Fibroblast of skin of left biceps (primary cell): ENCODE measurements at regions not wholly inside any gene's neighbourhood (a gene's known extent, or its start where the extent isn't known, plus 50 kb on each side); places are given as distances from the start of the nearest gene placed in this dataset.

ENCODE experiments used
- DNase-seq, 2 experiments: peaks; one replicate each; pipeline ENCODE4 v3.0.0-alpha.2; 2013; ENCODE audit warnings: low read depth in 2 of 2

DNA sequence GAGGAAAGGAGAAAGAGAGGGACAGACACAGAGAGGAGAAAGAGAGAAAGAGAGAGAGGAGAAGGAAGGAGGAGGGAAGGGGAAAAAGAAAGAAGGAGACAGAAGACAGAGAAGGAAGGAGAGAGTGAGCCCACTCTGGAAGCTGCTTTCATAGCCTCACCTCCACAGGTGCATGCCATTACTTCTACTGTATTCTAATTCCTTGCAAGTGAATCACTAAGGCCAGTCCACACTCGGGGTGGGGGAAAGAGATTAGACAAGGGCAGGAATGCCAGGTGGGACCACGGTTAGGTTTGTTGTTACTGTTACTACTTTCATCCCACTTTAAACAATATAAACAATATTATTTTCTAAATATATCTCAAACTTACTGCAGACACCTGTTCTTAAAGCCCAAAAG is 684.5 kb upstream of the ARGLU1 start:
- DNase-seq: no peak

DNA sequence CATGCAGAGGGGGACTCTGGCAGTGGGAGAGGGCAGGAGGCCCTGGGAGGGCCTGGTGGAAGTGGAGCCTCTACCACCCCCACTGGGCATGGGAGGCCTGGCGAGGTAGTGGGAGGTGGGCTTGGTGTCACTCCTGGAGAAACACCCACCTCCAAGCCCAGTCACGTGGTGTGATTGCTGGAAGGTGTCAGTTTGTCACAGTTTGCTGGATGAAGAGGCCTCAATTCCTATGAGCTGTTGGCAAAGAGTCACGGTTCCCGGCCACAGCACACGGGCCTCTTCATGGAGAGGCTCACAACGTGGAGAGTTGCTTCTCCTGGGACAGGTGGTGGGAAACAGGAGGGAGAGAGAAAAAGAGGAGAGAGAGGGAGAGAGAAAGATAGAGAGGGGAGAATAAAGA is 684.1 kb upstream of the ARGLU1 start:
- DNase-seq: no peak

DNA sequence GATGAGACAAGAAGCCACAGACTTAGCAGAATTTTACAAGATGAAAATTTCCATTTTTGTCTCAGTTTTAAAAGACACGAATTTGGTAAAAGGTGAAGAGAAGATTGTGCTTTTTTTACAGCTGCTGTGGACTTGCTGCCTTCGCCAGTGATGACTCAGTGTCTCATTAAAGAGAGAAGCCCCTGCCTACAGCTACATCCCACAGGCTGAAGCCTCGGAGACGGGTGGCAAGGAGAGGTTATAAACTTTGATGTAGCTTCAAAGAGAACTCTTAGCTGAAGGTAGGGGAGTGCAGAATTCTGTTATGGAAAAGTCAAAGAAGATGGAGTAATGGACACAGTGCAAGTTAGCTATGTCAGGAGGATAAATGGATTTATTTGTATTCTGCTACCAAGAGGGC is 683.4 kb upstream of the ARGLU1 start:
- no peak for DNase-seq

DNA sequence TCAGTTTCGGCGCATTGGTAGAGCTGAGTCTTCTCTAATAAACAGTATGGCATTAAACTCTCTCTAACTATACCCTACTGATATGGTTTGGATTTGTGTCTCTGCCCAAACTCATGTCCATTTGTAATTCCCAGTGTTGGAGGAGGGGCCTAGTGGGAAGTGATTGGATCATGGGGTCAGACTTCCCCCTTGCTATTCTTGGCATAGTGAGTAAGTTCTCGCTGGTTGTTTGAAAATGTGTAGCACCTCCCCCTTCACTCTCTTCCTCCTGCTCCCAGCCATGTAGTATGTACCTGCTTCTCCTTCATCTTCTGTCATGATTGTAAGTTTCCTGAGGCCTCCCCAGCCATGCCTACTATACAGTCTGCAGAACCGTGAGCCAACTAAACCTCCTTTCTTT is 682.7 kb upstream of the ARGLU1 start:
- no peak for DNase-seq

DNA sequence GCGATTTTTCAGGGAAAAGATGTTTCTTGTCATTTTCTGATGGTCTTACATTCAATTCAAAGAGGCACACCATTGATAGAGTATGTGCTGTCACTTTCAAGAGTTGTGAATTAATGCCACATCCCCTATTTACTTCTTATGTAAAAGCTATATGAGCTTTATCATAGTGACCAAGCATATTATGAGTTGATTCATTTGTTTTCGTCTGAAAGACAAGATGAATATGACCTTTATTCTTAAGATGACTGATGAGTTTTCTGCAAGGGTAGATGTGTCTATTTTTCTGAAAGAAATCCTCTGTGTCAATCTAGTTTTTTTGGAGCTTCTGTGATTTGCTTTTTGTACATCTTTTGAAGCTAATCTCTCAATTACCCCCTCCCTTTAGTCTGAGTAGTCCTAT is 676.3 kb upstream of the ARGLU1 start:
- no peak for DNase-seq

DNA sequence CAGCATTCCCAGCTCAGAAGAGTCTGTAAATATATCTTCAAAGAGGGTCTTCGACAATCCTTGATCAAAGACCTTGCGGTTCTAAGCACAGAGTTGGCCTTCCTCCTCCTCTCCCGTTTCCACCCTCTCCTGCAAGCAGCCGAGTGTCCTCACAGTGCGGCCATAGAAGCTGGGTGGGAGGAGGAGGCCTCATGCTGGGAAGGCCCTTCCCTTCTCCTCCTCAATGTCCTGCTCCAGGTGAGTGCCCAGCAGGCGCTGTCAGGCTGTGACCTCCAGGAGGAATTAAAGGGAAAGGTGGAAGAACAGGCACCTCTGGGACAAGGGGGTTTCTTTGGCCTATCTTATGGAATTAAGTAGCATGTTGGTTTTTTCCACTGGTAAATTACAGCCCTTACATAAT is 674.2 kb upstream of the ARGLU1 start:
- DNase-seq: no peak

DNA sequence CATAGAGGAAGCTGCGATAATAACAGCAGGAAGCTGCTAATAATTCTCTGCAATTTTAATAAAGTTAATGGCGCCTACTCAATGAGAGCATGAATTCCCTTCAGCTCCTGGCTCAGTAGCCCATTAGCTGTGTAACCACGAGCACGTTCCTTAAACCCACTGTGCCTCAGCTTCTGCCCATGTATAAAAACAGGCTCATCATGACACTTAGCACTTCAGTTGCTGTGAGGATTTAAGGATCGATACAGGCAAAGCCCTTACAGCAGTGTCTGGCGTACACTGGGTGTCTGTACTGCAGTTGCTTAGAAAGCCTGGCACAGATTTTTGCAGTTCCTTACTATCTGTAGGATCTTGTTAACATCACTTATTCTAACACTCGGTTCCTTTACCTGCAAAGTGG is 673.4 kb upstream of the ARGLU1 start:
- no peak for DNase-seq

DNA sequence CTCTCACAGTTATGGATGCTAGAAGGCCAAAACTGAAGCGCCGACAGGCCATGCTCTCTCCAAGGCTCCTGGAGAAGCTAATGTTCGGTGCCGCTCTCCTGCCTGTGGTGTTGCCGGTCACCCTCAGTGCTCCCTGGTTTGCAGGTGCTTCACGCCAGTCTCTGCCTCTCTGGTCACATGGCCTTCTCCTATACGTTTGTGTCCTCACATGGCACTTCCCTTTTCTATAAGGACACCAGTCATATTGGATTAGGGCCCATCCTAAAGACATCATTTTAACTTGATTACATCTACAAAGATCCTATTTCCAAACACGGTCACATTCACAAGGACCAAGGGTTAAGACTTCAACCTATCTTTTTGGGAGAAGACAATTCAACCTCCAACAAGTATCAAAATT is 671.3 kb upstream of the ARGLU1 start:
- no peak for DNase-seq

DNA sequence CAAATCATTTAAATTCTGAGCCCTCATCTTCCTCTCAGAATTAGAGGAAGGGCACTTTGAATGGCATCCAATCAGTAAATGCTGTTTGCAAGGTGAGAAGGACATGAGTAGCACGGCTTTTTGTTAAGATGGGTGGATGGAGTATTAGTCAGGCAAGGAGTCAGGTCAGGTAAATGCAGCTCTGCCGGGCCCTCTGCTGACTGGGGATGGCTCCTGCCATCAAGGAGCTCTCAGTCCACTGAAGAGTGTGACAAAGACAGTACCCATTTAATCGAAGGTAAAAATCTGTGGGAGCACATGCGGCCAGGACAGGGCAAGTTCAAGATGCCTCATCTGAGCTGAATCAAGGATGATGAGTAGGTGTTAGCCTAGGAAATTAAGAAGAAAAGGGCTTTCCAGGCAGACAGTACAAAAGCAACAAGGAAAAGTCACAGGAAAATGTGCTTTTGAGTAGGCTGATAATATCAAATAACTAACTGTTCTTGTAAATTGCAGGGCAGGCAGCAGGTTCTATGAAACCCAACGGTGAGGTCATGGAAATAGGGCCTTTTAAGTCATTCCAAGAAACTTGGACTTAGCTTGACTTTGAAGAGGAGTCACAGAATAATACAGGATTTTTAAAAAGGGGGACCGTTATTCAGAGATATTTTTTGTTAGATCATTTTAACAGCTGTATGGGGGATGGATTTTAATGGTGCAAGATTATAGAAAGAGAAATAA is 670.5 kb upstream of the ARGLU1 start:
- no peak for DNase-seq

DNA sequence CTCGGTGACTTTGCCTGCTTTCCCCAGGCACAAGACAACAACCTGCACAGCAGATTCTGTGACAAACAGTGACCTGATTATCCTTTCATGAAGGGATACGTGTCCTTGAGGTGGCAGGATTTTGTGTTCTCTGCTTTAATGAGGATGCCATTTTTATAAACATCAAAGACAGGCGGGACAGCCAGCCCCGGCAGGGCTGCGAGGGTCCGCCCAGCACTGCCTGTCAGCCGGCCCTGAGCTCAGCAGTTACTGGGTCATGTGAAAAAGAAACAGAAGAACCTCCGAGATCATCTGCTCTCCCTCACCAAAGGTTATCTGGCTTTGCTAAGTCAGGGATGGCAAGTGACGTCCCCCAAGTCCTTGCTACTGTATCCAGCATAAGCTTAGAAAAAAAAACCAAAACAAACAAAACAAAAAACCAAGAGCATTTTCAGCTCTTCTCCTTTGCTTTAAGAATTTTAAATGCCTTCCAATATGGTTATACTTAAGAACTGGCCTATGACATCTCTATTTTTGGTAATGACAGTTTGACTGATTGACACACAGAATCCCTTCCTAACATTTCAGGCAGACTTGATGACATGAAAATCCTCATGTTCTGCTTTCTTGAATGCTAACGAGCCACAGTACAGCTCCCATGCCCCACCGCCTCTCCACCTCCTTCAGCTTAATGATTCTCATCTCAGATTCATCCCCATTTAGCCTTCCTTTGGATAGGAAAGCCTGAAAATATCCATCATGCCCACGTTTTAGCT is 666.6 kb upstream of the ARGLU1 start:
- no peak for DNase-seq

DNA sequence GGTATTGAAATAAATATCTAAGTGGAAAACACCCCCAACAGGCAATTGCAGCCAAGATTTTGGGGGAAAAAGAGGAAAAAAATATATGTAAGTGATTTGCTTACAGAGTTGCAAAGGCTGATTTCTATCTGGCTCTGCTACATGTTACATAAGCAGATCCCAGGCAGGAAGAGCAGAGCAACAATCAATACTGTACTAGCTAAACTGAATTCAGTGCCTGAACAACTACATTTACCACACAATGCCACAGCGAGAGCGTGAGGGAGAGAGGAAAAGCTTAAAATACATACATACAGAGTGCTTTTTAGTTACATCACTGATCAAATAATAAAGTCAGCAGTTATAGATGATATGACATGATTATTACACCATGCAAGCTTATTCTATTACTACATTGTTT is 665.6 kb upstream of the ARGLU1 start:
- no peak for DNase-seq

DNA sequence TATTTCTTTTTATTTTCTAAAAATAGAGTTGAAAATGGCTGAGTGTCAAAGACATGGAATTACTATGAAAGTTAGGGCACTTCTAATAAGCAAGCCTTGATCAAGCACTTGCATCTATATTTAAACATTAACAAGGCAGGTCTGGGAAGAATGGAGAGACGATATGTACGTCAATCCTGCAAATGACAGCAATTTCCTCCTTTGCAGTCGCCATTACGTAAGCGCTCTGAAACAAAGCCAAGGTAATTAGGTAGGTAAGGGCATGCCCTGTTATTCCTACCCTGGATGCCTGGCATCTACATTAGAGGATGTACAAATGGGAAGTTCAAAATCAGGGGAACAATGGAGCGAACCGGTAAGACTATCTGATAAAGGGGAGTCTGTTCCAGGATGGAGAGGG is 664.0 kb upstream of the ARGLU1 start:
- DNase-seq: no peak

DNA sequence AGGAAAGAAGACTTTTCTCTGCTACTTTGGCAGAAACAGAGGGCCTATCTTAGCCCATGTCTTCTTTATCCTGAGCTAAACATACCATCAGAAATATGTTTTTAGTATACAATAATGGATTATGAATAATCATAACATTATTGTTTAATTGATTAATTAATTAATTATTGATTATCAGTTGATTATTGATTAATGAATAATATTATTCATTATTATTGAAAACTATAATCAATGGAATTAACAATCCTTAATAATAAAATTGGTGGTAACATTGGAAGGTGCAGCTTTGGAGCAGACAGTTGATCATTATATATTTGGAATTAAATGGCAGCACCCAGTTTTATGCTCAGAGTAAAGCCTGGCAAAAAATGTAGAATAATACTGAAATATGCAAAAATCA is 655.9 kb upstream of the ARGLU1 start:
- DNase-seq: no peak

DNA sequence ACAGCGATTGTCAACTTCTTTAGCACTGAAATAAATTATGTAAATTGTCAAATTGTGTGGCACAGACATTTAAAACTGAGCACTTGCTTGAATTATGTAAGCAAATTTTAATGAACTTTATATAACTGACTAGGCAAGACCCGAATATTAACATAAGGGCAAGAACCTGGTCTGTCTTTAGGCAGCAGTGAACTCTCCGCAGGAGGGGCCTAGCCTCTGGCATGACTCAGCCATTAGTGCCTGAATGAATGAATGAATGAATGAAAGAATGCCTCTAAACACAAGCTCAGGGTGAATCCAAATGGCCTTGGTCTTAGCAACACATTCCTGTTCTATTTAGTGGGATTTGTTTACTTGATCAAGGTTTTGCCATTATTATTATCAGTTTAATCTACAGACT is 654.7 kb upstream of the ARGLU1 start:
- DNase-seq: no peak

DNA sequence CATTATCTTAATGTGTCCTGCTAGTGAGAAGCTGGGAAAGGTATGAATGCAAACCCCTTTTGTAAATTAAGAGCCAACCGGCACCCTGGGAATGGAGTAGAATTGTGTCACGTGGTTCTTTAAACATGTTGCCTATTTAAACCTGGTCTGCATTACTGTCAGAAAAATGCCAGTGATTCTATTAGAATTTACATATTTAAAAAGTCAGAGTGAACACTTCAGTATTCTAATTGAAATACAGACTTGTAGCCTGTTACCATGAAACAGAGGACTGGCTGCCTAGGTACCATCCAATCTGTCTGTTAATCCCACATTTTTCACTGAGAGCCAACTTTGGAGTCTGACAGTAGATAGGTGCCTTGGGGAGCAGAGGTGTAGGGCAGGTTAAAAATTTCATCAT is 652.3 kb upstream of the ARGLU1 start:
- DNase-seq: no peak

DNA sequence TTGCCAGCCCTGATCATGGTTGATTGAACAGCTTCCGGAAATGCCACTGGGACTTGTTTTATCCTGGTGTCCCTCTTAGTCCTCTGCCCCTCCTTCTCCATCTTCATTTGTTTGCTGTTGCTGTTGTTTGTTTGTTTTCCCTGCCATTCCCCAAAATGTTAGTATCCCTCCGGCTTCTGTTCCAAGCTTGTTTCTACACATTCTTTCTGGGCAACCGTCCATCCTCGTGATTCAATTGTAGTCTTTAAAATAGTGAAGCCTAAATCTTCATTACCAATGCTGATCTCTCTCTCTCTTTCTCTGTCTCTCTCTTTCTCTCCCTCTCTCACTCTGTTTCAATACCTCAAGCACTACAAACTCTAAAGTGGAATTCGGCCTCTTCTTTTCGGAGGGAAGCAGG is 649.3 kb upstream of the ARGLU1 start:
- no peak for DNase-seq

DNA sequence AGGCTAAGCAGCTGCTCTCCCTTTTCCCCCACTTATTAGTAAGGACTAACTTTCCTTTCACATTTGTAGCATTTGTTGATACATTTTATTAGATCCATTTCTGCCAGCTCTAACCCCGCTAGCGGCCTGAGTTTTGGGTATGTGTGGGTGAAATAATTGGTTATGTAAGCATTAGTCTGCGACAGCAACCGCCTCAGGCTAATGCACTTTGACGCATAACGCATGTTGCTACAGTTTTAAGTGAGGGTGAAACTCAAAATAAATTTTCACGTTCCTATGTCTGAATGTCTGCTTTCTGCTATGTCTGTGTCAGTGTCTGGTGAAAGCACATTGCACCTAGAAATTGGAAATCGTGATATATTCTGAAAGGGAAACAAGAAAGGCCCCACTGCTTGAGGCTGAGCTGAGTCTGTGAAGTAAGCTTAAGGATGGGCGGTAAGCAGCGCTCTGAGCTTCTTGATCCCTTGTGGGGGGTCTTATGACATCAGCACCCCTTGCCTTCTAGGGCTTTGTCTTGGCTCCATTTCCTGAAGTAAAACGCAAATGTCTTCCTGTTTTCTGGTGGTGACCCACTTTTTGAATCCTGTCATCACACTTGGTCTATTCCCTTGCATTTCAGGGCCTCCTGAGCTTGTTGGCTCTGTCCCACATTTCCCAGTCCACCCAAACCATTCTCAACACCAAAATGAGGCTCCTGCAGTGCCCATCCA is 648.3 kb upstream of the ARGLU1 start:
- no peak for DNase-seq

DNA sequence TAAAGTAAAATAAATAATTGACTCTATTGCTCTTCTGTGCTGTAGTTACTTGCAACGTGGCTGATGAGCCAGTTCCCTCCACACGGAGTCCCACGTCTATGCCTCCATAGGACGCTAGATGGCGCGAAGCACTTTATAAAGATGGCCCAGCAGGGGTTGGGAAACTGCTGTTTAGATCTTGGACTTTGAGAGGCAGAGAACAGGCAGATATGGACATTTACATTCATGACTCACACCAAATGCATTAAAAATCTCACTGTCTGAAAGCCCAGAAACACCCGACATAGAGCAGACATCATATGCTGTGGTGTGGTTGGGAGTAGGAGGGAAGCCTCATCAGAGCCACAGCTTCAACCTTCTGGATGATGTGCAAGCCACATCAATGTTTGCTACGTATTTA is 643.1 kb upstream of the ARGLU1 start:
- DNase-seq: peak; percentile 69 to 70

DNA sequence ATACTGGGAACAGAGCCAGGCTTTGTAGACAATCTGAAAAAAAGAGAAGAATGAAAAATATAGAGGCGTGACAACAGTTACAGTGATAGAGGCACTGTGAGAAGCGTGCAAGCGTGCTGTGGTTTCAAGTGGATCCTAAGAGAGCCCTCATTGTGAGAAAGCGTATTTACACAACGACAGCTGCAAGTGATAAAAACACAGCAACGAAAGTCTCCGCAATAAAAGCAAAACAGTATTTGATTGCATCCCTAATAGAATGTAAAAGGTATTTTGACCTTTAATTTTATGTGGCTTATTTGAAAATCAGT is 642.7 kb upstream of the ARGLU1 start:
- DNase-seq: peak in 1 of 2 experiments; percentile 3

DNA sequence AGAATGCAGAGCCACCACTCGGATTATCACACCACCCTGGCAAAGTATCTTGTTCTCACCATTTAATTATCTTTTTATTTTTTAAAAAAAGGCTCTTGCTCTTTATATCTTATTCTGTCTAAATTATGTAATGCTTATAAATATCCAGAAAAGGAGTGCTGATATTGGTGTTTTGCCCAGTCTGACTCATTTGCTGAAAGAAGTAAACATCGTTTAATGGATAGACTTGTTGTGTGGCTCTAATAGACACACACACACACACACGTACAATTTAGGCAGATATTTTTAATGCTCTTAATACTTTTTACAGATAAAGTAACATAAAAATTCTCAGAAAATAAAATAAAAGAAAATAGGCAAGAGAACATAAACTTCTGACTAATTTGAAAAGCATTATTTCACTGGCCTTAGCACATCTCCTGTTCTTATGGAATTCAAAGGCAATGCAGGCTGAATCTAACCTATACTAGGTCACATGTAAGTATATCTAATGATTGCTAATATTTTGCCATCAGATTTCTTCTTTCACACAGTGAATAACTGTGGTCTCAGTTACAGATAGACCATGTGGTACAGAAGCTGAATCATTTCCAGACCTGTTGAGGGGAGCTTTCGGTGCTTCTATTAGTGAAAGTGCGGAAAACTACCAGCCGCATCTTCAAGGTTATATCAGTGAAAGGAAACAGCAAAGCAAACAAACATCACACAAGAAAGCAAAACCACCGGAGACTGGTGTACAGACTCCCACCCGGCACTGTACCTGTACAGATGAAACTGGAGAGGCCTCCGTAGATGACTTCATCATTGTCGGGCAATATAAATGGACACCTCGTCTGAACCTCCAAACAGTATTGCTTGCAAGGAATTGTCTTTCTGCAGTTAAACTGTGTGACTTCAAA is 642.1 kb upstream of the ARGLU1 start:
- no peak for DNase-seq

DNA sequence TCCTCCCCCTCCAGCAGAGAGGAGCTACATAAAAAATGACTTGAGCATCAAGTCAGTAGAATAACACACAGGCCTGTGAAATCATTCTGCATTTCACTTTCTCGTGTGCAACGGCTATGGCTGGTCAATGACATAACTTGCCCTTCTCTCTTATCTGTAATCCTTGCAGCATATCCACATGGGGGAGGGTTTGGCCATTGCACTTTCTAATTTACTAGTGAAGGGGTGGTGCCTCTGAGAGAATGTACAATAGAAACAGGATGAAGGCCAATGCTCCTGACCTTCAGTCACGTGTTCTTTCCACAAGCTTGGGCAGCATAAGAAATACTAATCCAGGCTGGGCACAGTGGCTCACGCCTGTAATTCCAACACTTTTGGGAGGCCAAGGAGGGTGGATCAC is 641.0 kb upstream of the ARGLU1 start:
- no peak for DNase-seq
